ENCODE measurements at regions not wholly inside any gene's neighbourhood (a gene's known extent, or its start where the extent isn't known, plus 50 kb on each side); places are given as distances from the start of the nearest gene placed in this dataset.
"Not testable (repeated sequence)": the region's sequence is repeated elsewhere in the genome, so short reads cannot be mapped to it uniquely, and the experiment has no call there.

GRCh38 chr17:45601605-45602539, 111.4 kb upstream of the PLEKHM1 start:
- H3K36me3 ChIP-seq (replicated peaks); in situ Hi-C loops (cut with HindIII; ENCODE audit: low pct_ligation_motif_present, low sequenced_read_pairs); H3K4me3 ChIP-seq (ENCODE audit: low read depth, low read length): not testable (repeated sequence)

GRCh38 chr17:45605751-45606150, 115.2 kb upstream of the PLEKHM1 start:
- H3K27ac ChIP-seq; H3K27me3 ChIP-seq (replicated peaks); H3K4me3 ChIP-seq (ENCODE audit: low read depth, low read length); in situ Hi-C loops (cut with HindIII; ENCODE audit: low pct_ligation_motif_present, low sequenced_read_pairs); DNase-seq; H3K36me3 ChIP-seq (replicated peaks): not testable (repeated sequence)

More at GRCh38 chr17:45601605-45602539, 111.4 kb upstream of the PLEKHM1 start:
- not testable (repeated sequence) for DNase-seq; H3K27me3 ChIP-seq (replicated peaks); H3K27ac ChIP-seq

- H3K36me3 ChIP-seq (replicated peaks); H3K27ac ChIP-seq; H3K27me3 ChIP-seq (replicated peaks); in situ Hi-C loops (cut with HindIII; ENCODE audit: low pct_ligation_motif_present, low sequenced_read_pairs): not testable (repeated sequence)
- peak overlapping the region; percentile 42 for H3K4me3 ChIP-seq (ENCODE audit: low read depth, low read length)
- DNase-seq, result peak; percentile 62
Measured at GRCh38 chr17:45619984-45620405, 129.5 kb upstream of the PLEKHM1 start.

GRCh38 chr17:45620468-45620867, 129.9 kb upstream of the PLEKHM1 start:
- DNase-seq; H3K27ac ChIP-seq; H3K36me3 ChIP-seq (replicated peaks); in situ Hi-C loops (cut with HindIII; ENCODE audit: low pct_ligation_motif_present, low sequenced_read_pairs); H3K27me3 ChIP-seq (replicated peaks): not testable (repeated sequence)
- H3K4me3 ChIP-seq (ENCODE audit: low read depth, low read length), result peak overlapping the region; percentile 42

GRCh38 chr17:45621087-45621486, 130.6 kb upstream of the PLEKHM1 start:
- H3K36me3 ChIP-seq (replicated peaks); DNase-seq; H3K27ac ChIP-seq; H3K4me3 ChIP-seq (ENCODE audit: low read depth, low read length); in situ Hi-C loops (cut with HindIII; ENCODE audit: low pct_ligation_motif_present, low sequenced_read_pairs); H3K27me3 ChIP-seq (replicated peaks): not testable (repeated sequence)

GRCh38 chr17:45622295-45622694, 131.8 kb upstream of the PLEKHM1 start:
- DNase-seq; H3K27ac ChIP-seq; in situ Hi-C loops (cut with HindIII; ENCODE audit: low pct_ligation_motif_present, low sequenced_read_pairs); H3K4me3 ChIP-seq (ENCODE audit: low read depth, low read length); H3K36me3 ChIP-seq (replicated peaks); H3K27me3 ChIP-seq (replicated peaks): not testable (repeated sequence)

- no peak for TF ChIP-seq CTCF (IDR thresholded peaks at IDR 0.05; ENCODE audit: low read depth, low read length, missing control alignments)
- in situ Hi-C loops (cut with HindIII; ENCODE audit: low pct_ligation_motif_present, low sequenced_read_pairs), result no loop called here
- peaks cover 6% of the 10 kb centered on the region for H3K36me3 ChIP-seq (replicated peaks)
- H3K27me3 ChIP-seq (replicated peaks), result no peaks in the 10 kb centered on the region
- H3K27ac ChIP-seq, result no peak overlapping the region
- DNase-seq, result no peak
- H3K4me3 ChIP-seq (ENCODE audit: low read depth, low read length), result no peak overlapping the region
Measured at GRCh38 chr17:45628019-45628418, 137.5 kb upstream of the PLEKHM1 start.

- TF ChIP-seq CTCF (IDR thresholded peaks at IDR 0.05; ENCODE audit: low read depth, low read length, missing control alignments), result no peak
- Histone ChIP-seq H3K27ac (no peak overlapping the region), H3K4me3 (ENCODE audit: low read depth, low read length) (no peak overlapping the region), H3K27me3 (replicated peaks) (no peaks in the 10 kb centered on the region), H3K36me3 (replicated peaks) (peaks cover 6% of the 10 kb centered on the region)
- DNase-seq, result no peak
- in situ Hi-C loops (cut with HindIII; ENCODE audit: low pct_ligation_motif_present, low sequenced_read_pairs), result no loop called here
Measured at GRCh38 chr17:45631941-45632340, 141.4 kb upstream of the PLEKHM1 start.

- Histone ChIP-seq H3K4me3 (ENCODE audit: low read depth, low read length) (no peak overlapping the region), H3K27me3 (replicated peaks) (no peaks in the 10 kb centered on the region), H3K27ac (no peak overlapping the region), H3K36me3 (replicated peaks) (no peaks in the 10 kb centered on the region)
- TF ChIP-seq CTCF (IDR thresholded peaks at IDR 0.05; ENCODE audit: low read depth, low read length, missing control alignments), result no peak
- DNase-seq, result no peak
- in situ Hi-C loops (cut with HindIII; ENCODE audit: low pct_ligation_motif_present, low sequenced_read_pairs), result no loop called here
Measured at GRCh38 chr17:45639297-45639849, 144.7 kb upstream of the CRHR1 start.

Measured in brain microvascular endothelial cell (primary cell).